GM13977 (cell line): ENCODE measurements at regions not wholly inside any gene's neighbourhood (a gene's known extent, or its start where the extent isn't known, plus 50 kb on each side); places are given as distances from the start of the nearest gene placed in this dataset.
A peak's percentile ranks its signal among the peaks of the same experiment; 100 is the strongest.
"Not testable (repeated sequence)": the region's sequence is repeated elsewhere in the genome, so short reads cannot be mapped to it uniquely, and the experiment has no call there.

Experiments
- DNase-seq: peaks from one replicate; pipeline ENCODE4 v3.0.0; 2012; ENCODE audit warnings: low spot score
- CTCF ChIP-seq: IDR thresholded peaks from 2 replicates; pipeline ENCODE4 v1.5.1; 2012; ENCODE audit warnings: mild to moderate bottlenecking, control low read depth; ENCODE audit not compliant: insufficient read depth; ENCODE audit errors: extremely low read depth, missing control alignments
- in situ Hi-C: fragments of 300-500 bp; cut with MboI; formaldehyde crosslinking; loops from one replicate; pipeline ENCODE4 v1.12.0; 2022; ENCODE audit warnings: low sequenced_read_pairs, low pct_unique_long_range_greater_than_20kb, mixed read lengths, inconsistent platforms; ENCODE audit not compliant: unreplicated experiment

- no peak for TF ChIP-seq CTCF
- peak; percentile 8 for DNase-seq
- in situ Hi-C loops = no loop called here
These were observed 139.3 kb upstream of the NFIA start for GRCh38 chr1:60942896-60943638.

DNA sequence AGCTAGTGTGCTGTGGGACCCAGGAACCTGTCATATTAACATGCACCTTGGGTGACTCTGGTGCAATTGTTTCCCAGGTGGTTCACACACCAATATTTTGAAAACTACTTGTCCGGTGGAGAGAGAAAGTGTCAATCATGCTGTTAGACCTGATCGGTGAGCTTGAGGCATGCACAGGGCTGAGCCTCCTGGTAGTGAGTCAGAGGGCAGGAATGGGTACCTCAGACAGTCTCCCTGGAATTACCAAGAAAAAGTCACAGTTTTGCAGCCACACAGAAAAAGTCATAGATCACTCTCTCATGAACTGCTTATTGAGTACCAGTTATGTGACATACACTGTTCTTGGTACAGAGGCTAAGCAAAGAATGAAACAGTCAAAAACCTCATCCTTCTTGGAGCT is 140.1 kb upstream of the NFIA start:
- in situ Hi-C loops = no loop called here
- TF ChIP-seq CTCF = no peak
- DNase-seq = no peak

DNA sequence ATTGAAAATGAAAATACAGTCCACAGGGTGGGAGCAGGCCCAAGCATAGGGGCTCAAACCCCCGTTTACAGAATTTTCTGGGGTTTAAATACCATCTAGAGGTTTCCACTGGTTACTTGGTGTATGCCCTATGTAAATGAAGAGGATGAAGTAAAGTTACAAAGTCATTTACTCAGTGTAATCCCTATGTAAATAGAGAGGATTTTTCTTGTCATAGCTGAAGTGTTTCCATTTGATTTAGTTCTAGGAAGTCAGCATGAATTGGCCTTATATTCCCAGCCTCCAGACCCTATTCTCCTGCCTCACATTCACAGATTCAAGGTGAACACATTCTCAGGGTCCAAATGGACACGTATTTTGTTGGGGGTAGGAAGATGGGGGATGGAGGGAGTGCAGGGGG is 141.7 kb upstream of the NFIA start:
- DNase-seq = not testable (repeated sequence)

GRCh38 chr1:60937720-60938119 is 144.6 kb upstream of the NFIA start:
- TF ChIP-seq CTCF = no peak
- no peak for DNase-seq

More for the DNA sequence above, 141.7 kb upstream of the NFIA start:
- in situ Hi-C loops = not testable (repeated sequence)

GRCh38 chr1:60936591-60937342 is 145.6 kb upstream of the NFIA start:
- TF ChIP-seq CTCF = no peak
- no peak for DNase-seq
- in situ Hi-C loops = no loop called here

More at GRCh38 chr1:60937720-60938119, 144.6 kb upstream of the NFIA start:
- in situ Hi-C loops = no loop called here

GRCh38 chr1:60936163-60936562 is 146.2 kb upstream of the NFIA start:
- TF ChIP-seq CTCF = no peak
- in situ Hi-C loops = no loop called here
- DNase-seq = no peak

- DNase-seq = no peak
- no peak for TF ChIP-seq CTCF
- in situ Hi-C loops = no loop called here
These were observed 146.7 kb upstream of the NFIA start for GRCh38 chr1:60935599-60936110.
